Peyer's patch (tissue), 4 donors: ENCODE measurements at regions not wholly inside any gene's neighbourhood (a gene's known extent, or its start where the extent isn't known, plus 50 kb on each side); places are given as distances from the start of the nearest gene placed in this dataset.

Experiments used
- CTCF ChIP-seq, 6 experiments: fragments of 450-650 bp in 4 of 6; fragments of 200-600 bp in 2 of 6; sonication (generic) in 1 of 6; IDR thresholded peaks; one replicate each; pipeline ENCODE4 v1.5.1; 2017 to 2019; ENCODE audit warnings: antibody characterized with exemption in 6 of 6, mild to moderate bottlenecking in 3 of 6, moderate library complexity in 1 of 6
- POLR2A ChIP-seq, 2 donors: fragments of 450-650 bp; IDR thresholded peaks; one replicate each; pipeline ENCODE4 v1.5.1; 2017; ENCODE audit warnings: antibody characterized with exemption in 2 of 2, mild to moderate bottlenecking in 2 of 2, moderate library complexity in 2 of 2

DNA sequence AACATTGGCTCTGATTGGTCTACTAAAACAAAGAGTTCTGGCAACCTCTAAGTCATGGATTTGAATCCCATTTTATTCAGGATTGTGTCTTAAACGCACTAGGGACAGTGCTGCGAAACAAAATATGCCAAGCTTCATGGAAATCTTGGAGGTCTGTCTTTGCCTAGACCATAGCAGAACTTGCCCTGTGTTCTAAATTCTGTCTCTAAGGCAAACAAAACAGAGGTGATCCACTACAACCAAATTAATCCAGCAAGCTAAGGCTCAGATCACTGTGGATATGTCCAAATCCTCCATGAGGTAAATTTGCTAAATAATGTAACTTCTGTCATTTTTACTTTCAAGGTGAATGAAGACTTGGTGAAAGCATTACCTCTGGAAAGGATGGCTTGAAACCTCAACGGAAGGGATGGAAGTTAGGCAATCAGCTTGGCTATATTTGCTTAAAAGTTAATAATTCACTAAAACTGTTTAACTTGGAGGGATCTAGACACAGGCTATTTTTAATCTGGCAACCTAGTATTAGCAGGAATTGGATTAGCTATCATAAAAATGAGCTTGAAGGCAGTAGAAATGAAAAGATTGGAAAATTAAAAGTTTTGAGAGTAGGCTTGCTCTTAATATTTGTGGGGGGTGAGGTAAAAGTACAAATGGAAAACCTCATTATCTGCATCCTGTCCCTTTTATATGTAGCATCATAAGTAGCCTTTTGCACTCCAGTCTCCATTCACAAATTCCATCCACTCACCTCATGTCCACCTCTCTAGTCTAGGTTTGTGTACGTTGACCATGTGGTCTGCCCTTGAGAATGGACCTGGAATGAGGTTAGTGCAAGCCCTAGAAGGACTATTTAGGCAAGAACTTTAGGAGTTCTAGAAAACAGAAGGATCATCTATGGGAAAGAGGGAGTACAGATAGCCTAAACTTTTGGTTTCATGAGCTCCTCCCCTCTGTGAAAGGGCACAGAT lies 176.2 kb downstream of the SMC2 start:
- no peak for TF ChIP-seq POLR2A (IDR thresholded peaks at IDR 0.05)
- no peak for TF ChIP-seq CTCF (IDR thresholded peaks at IDR 0.05)
